Nephron progenitor cell (in vitro differentiated cells): ENCODE measurements at regions not wholly inside any gene's neighbourhood (a gene's known extent, or its start where the extent isn't known, plus 50 kb on each side); places are given as distances from the start of the nearest gene placed in this dataset.

Source experiments
- DNase-seq: peaks from one replicate; pipeline ENCODE4 v3.0.0; 2021
- H3K27ac Mint-ChIP-seq: 2 replicates; pipeline ENCODE4 v1.8.0; 2021; ENCODE audit warnings: mild to moderate bottlenecking, moderate library complexity, mixed read lengths
- H3K27me3 Mint-ChIP-seq: 2 replicates; pipeline ENCODE4 v1.8.0; 2021; ENCODE audit warnings: mild to moderate bottlenecking, low read depth, mixed read lengths; ENCODE audit not compliant: poor library complexity
- H3K36me3 Mint-ChIP-seq: 2 replicates; pipeline ENCODE4 v1.8.0; 2021; ENCODE audit warnings: low read depth, mixed read lengths
- H3K4me1 Mint-ChIP-seq: 2 replicates; pipeline ENCODE4 v1.8.0; 2021; ENCODE audit warnings: mixed read lengths
- H3K4me3 Mint-ChIP-seq: 2 replicates; pipeline ENCODE4 v1.8.0; 2021; ENCODE audit warnings: mild to moderate bottlenecking, moderate library complexity, mixed read lengths
- H3K9me3 Mint-ChIP-seq: 2 replicates; pipeline ENCODE4 v1.8.0; 2021; ENCODE audit warnings: mild to moderate bottlenecking, moderate library complexity, mixed read lengths
- TF ChIP-seq, protein P1 (sequence below): fragments of 200-600 bp; sonication (generic); IDR thresholded peaks from 2 replicates; pipeline ENCODE4 v1.5.0; 2021; ENCODE audit warnings: antibody characterized with exemption

DNA sequence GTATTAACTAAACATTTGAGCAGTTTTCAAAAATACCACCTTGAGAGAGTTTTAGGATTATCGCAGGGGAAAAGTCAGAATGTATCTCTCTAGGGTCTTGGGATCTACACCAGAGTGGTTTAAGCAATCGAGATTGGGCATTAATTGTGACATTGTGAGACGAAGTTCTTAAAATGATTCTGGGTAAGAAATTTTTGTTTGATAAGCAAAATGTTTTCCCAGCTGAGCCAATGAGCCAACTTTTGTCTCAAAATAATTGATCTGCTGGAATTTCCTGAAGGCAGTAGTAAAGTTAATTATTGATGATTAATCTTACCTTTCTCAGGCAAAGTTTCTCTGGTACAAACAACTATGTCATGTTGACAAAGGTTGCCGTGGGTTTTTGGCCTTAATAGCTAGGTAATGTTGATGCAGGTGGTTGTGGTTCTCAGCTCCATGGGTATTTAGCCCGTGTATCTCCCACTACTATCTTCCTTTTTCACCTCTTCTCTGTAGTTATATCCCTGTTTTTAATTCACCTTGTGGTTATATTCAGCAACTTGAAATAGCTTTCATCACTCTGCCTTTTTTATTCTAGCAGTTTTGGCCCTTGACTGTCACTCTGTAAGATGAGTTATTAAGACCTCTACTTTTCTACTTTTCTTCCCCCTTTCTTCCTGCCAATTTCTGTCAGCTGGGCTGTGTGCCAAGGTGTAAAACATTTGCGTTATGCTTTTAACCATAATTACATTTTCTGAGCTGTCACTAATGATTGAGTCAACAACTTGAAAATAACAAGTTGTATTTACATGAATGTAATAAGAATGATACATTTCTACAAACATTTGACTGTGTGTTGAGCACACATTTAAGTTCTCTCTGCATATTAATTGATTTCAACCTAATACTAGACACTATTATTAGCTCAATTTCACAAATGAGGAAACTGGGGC is 368.3 kb upstream of the BTBD3 start:
- H3K4me1 Mint-ChIP-seq = no peaks in the 10 kb centered on the region
- no peaks in the 10 kb centered on the region for H3K36me3 Mint-ChIP-seq
- H3K27me3 Mint-ChIP-seq = no peaks in the 10 kb centered on the region
- H3K27ac Mint-ChIP-seq = no peak overlapping the region
- TF ChIP-seq, protein P1, sequence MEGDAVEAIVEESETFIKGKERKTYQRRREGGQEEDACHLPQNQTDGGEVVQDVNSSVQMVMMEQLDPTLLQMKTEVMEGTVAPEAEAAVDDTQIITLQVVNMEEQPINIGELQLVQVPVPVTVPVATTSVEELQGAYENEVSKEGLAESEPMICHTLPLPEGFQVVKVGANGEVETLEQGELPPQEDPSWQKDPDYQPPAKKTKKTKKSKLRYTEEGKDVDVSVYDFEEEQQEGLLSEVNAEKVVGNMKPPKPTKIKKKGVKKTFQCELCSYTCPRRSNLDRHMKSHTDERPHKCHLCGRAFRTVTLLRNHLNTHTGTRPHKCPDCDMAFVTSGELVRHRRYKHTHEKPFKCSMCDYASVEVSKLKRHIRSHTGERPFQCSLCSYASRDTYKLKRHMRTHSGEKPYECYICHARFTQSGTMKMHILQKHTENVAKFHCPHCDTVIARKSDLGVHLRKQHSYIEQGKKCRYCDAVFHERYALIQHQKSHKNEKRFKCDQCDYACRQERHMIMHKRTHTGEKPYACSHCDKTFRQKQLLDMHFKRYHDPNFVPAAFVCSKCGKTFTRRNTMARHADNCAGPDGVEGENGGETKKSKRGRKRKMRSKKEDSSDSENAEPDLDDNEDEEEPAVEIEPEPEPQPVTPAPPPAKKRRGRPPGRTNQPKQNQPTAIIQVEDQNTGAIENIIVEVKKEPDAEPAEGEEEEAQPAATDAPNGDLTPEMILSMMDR = no peak
- H3K9me3 Mint-ChIP-seq = no peaks in the 10 kb centered on the region
- no peak overlapping the region for H3K4me3 Mint-ChIP-seq
- DNase-seq = no peak

DNA sequence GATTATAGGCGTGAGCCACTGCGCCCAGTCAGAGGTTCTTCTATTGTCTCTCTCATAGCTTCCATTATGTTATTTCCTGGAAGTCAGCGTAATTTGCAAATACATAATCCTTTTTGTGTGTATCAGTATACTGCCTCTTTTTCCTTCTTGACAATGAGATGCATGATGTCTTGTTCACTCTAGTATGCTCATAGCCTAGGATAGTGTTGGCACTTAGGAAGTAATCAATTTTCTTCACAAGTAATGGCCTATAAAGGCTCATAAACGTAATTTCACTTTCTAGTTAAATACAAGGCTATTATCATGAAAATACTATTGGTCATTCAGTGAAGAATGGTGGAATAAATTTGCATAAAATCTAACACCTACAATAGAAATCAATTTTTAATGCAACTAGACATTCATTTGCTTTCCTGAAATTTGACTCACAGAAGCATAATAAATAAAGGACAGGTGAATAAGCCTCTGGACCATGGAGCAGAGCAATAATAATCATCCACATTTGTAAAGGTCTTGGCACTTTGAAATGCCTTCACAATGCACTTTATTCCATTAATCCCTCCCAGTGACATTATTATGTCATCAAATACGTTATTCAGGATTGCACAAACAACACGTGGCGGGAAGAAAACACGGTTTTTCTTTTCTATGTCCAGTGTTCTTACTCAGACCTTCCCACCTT is 366.9 kb upstream of the BTBD3 start:
- H3K36me3 Mint-ChIP-seq = no peaks in the 10 kb centered on the region
- H3K4me1 Mint-ChIP-seq = no peaks in the 10 kb centered on the region
- no peak overlapping the region for H3K4me3 Mint-ChIP-seq

DNA sequence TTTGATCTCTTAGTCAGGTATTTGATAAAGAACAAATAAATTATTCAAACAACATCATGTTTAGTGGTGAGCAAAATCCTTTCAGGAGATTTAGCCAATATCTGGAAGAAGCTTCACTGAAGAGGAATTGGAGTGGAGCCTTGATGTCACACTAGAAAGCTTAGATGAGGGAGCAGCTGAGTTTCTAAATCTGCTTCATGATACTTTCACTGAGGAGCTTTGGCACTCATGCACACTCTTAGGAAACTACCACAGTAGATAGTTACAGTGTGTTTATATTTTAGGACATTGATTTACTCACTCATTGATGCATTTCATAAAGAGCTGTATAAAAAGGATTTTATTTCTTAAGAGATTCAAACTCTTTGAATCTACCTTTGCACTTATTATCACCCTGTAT is 366.2 kb upstream of the BTBD3 start:
- Mint-ChIP-seq H3K4me1 (no peaks in the 10 kb centered on the region), H3K36me3 (no peaks in the 10 kb centered on the region), H3K27me3 (no peaks in the 10 kb centered on the region), H3K4me3 (no peak overlapping the region), H3K9me3 (no peaks in the 10 kb centered on the region), H3K27ac (no peak overlapping the region)
- no peak for DNase-seq
- TF ChIP-seq, protein P1 = no peak

More for the DNA sequence above, 366.9 kb upstream of the BTBD3 start:
- H3K27ac Mint-ChIP-seq = no peak overlapping the region
- DNase-seq = no peak
- TF ChIP-seq, protein P1 = no peak
- H3K9me3 Mint-ChIP-seq = no peaks in the 10 kb centered on the region
- no peaks in the 10 kb centered on the region for H3K27me3 Mint-ChIP-seq

DNA sequence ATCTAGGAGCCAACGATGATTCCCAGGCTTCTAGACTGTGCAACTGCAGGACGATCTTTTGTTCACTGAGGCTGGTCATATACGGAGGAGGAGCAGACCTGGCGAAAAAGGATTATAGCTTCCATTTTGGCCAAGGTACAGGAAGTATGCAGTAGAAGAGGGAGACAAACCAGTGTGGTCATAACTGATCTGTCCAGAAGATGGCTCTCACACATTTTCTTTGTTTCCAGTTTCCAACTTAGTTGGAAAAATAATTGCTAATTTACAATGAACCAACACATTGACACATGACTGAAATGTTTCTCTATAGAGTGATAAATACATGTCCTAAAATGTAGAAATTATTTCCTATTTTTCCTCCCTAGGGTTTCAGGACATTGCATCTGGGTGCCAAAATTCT is 364.1 kb upstream of the BTBD3 start:
- DNase-seq = no peak
- no peaks in the 10 kb centered on the region for H3K9me3 Mint-ChIP-seq
- H3K27me3 Mint-ChIP-seq = no peaks in the 10 kb centered on the region
- no peaks in the 10 kb centered on the region for H3K4me1 Mint-ChIP-seq
- no peak overlapping the region for H3K4me3 Mint-ChIP-seq
- no peaks in the 10 kb centered on the region for H3K36me3 Mint-ChIP-seq
- no peak overlapping the region for H3K27ac Mint-ChIP-seq
- TF ChIP-seq, protein P1 = peak; percentile 38

DNA sequence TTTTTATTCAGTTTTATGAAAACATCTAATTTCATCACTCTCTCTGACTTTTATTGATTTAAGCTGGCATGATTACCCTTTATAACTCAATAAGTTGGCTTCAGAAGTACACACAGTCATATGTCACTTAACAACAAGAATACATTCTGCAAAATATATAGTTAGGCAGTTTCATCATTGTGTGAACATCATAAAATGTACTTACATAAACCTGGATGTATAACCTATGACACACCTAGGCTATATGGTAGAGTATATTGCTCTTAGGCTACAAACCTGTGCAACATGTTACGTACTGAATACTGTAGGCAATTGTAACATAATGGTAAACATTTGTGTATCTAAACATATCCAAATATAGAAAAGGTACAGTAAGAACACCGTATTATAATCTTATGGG is 362.2 kb upstream of the BTBD3 start:
- no peaks in the 10 kb centered on the region for H3K9me3 Mint-ChIP-seq
- H3K27ac Mint-ChIP-seq = no peak overlapping the region
- H3K4me3 Mint-ChIP-seq = no peak overlapping the region
- no peaks in the 10 kb centered on the region for H3K4me1 Mint-ChIP-seq
- DNase-seq = no peak
- TF ChIP-seq, protein P1 = no peak
- no peaks in the 10 kb centered on the region for H3K36me3 Mint-ChIP-seq
- H3K27me3 Mint-ChIP-seq = no peaks in the 10 kb centered on the region
